Stimulated activated CD8-positive, alpha-beta memory T cell treated with anti-CD3 and anti-CD28 coated beads, Interleukin-12 subunit alpha, Interleukin-12 subunit beta, amount 100 ng/mL, for 24 hours (primary cell): ENCODE measurements at regions not wholly inside any gene's neighbourhood (a gene's known extent, or its start where the extent isn't known, plus 50 kb on each side); places are given as distances from the start of the nearest gene placed in this dataset.

Experiments used
- DNase-seq: peaks from one replicate; pipeline ENCODE4 v3.0.0-alpha.2; 2020; ENCODE audit errors: extremely low read depth

- DNase-seq, result no peak
Observed at GRCh38 chr6:105794239-105794638, 291.9 kb upstream of the PRDM1 start.

GRCh38 chr6:105793130-105793529 is 293.0 kb upstream of the PRDM1 start:
- DNase-seq, result no peak

GRCh38 chr6:105791583-105792318 is 294.4 kb upstream of the PRDM1 start:
- no peak for DNase-seq

- no peak for DNase-seq
Observed at GRCh38 chr6:105791179-105791578, 295.0 kb upstream of the PRDM1 start.

GRCh38 chr6:105790635-105791034 is 295.5 kb upstream of the PRDM1 start:
- DNase-seq, result no peak

- DNase-seq, result no peak
Observed at GRCh38 chr6:105789935-105790334, 296.2 kb upstream of the PRDM1 start.

GRCh38 chr6:105787747-105788146 is 298.4 kb upstream of the PRDM1 start:
- no peak for DNase-seq

- DNase-seq, result no peak
Observed at GRCh38 chr6:105786890-105787655, 299.1 kb upstream of the PRDM1 start.

GRCh38 chr6:105786449-105786848 is 299.7 kb upstream of the PRDM1 start:
- DNase-seq, result no peak

GRCh38 chr6:105785066-105785811 is 300.9 kb upstream of the PRDM1 start:
- DNase-seq, result no peak

GRCh38 chr6:105784179-105784578 is 302.0 kb upstream of the PRDM1 start:
- no peak for DNase-seq

GRCh38 chr6:105783333-105783935 is 302.7 kb upstream of the PRDM1 start:
- DNase-seq, result no peak

GRCh38 chr6:105781915-105782314 is 304.2 kb upstream of the PRDM1 start:
- DNase-seq, result no peak

GRCh38 chr6:105781248-105781647 is 304.9 kb upstream of the PRDM1 start:
- DNase-seq, result no peak

- no peak for DNase-seq
Observed at GRCh38 chr6:105780146-105780860, 305.8 kb upstream of the PRDM1 start.

- DNase-seq, result no peak
Observed at GRCh38 chr6:105779110-105779509, 307.0 kb upstream of the PRDM1 start.

- no peak for DNase-seq
Observed at GRCh38 chr6:105775095-105775494, 311.0 kb upstream of the PRDM1 start.

GRCh38 chr6:105774247-105774646 is 311.9 kb upstream of the PRDM1 start:
- no peak for DNase-seq

GRCh38 chr6:105771313-105771970 is 314.7 kb upstream of the PRDM1 start:
- DNase-seq, result no peak

- DNase-seq, result no peak
Observed at GRCh38 chr6:105769987-105770386, 316.1 kb upstream of the PRDM1 start.

GRCh38 chr6:105769197-105769596 is 316.9 kb upstream of the PRDM1 start:
- no peak for DNase-seq
